Loucy (cell line): ENCODE measurements at regions not wholly inside any gene's neighbourhood (a gene's known extent, or its start where the extent isn't known, plus 50 kb on each side); places are given as distances from the start of the nearest gene placed in this dataset.

Experiments
- H2AFZ ChIP-seq: fragments of 200-600 bp; sonication (generic); 2 replicates; pipeline ENCODE4 v1.6.0; 2016; ENCODE audit warnings: antibody characterized with exemption, mild to moderate bottlenecking, low read length, moderate library complexity
- H3F3A ChIP-seq: fragments of 200-600 bp; 2 replicates; pipeline ENCODE4 v1.6.0; 2016; ENCODE audit warnings: antibody characterized with exemption, low read depth, mild to moderate bottlenecking
- H3K27me3 ChIP-seq: fragments of 200-600 bp; sonication (generic); 2 replicates; pipeline ENCODE4 v1.6.1; 2014; ENCODE audit warnings: low read length, mild to moderate bottlenecking; ENCODE audit not compliant: insufficient read depth, poor library complexity, severe bottlenecking
- H3K36me3 ChIP-seq: fragments of 200-600 bp; sonication (generic); 2 replicates; pipeline ENCODE4 v1.6.1; 2016; ENCODE audit warnings: low read length; ENCODE audit not compliant: insufficient read depth
- H3K4me1 ChIP-seq: fragments of 200-600 bp; sonication (generic); 2 replicates; pipeline ENCODE4 v1.5.1; 2014; ENCODE audit warnings: low read length, mild to moderate bottlenecking; ENCODE audit not compliant: insufficient read depth, poor library complexity, severe bottlenecking
- H3K4me2 ChIP-seq: fragments of 200-600 bp; sonication (generic); 2 replicates; pipeline ENCODE4 v1.6.0; 2014; ENCODE audit warnings: antibody characterized with exemption, low read length, low read depth, mild to moderate bottlenecking; ENCODE audit not compliant: poor library complexity, severe bottlenecking
- H3K4me3 ChIP-seq: fragments of 200-600 bp; sonication (generic); 2 replicates; pipeline ENCODE4 v1.5.1; 2014; ENCODE audit warnings: low read length, mild to moderate bottlenecking, mixed read lengths; ENCODE audit not compliant: poor library complexity, severe bottlenecking
- H3K79me2 ChIP-seq: fragments of 200-600 bp; sonication (generic); 2 replicates; pipeline ENCODE4 v1.6.1; 2014; ENCODE audit warnings: low read length; ENCODE audit not compliant: insufficient read depth
- H3K9ac ChIP-seq: fragments of 200-600 bp; sonication (generic); 2 replicates; pipeline ENCODE4 v1.6.0; 2014; ENCODE audit warnings: mild to moderate bottlenecking, low read depth, low read length, moderate library complexity; ENCODE audit not compliant: poor library complexity, severe bottlenecking
- H3K9me2 ChIP-seq: fragments of 200-600 bp; sonication (generic); replicated peaks from 2 replicates; pipeline ENCODE4 v1.6.1; 2016; ENCODE audit warnings: low read depth, low read length, mixed read lengths
- H3K9me3 ChIP-seq: fragments of 200-600 bp; sonication (generic); 2 replicates; pipeline ENCODE4 v1.6.1; 2014; ENCODE audit warnings: mild to moderate bottlenecking, antibody characterized with exemption, low read length, low read depth; ENCODE audit not compliant: insufficient read depth
- H4K20me1 ChIP-seq: fragments of 200-600 bp; sonication (generic); 2 replicates; pipeline ENCODE4 v1.6.0; 2014; ENCODE audit warnings: antibody characterized with exemption, low read length, mild to moderate bottlenecking; ENCODE audit not compliant: insufficient read depth, poor library complexity, severe bottlenecking
- EZH2phosphoT487 ChIP-seq: fragments of 200-600 bp; IDR thresholded peaks from 2 replicates; pipeline ENCODE4 v1.6.1; 2018; ENCODE audit warnings: antibody characterized with exemption, mild to moderate bottlenecking, moderate library complexity, borderline replicate concordance
- TF ChIP-seq, protein P1 (sequence below): fragments of 200-600 bp; sonication (generic); conservative IDR thresholded peaks from 2 replicates; pipeline ENCODE4 v1.5.1; 2014; ENCODE audit warnings: mild to moderate bottlenecking, antibody characterized with exemption, low read length

DNA sequence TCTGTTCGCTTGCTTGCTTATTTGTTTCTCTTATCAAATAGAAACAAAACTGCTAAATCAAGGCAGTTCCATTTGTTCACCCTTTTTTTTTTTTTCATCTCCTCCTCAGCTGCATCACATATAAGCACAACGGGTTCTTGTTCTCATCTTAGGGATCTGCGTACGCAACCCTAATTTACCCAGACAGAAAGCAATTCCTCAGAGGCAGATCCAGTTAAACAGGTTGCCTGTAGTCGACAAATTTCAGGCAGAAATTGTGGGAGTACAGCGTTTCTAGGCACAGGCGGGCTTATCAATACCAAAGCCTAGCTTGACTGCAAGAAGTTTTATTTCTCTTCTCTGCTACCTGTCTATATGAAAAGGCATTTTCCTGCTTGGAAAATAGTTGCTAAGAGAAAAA, 565.4 kb downstream of the NXPH1 start:
- Histone ChIP-seq H3K36me3 (no peaks in the 10 kb centered on the region), H3K4me2 (no peak overlapping the region), H3K27me3 (no peaks in the 10 kb centered on the region), H2AFZ (no peak overlapping the region), H3K4me1 (no peaks in the 10 kb centered on the region), H3F3A (no peaks in the 10 kb centered on the region), H3K9me3 (no peaks in the 10 kb centered on the region), H3K4me3 (no peak overlapping the region), H3K9me2 (no peaks in the 10 kb centered on the region), H3K79me2 (no peaks in the 10 kb centered on the region), H3K9ac (no peak overlapping the region), H4K20me1 (no peaks in the 10 kb centered on the region)
- TF ChIP-seq, protein P1, sequence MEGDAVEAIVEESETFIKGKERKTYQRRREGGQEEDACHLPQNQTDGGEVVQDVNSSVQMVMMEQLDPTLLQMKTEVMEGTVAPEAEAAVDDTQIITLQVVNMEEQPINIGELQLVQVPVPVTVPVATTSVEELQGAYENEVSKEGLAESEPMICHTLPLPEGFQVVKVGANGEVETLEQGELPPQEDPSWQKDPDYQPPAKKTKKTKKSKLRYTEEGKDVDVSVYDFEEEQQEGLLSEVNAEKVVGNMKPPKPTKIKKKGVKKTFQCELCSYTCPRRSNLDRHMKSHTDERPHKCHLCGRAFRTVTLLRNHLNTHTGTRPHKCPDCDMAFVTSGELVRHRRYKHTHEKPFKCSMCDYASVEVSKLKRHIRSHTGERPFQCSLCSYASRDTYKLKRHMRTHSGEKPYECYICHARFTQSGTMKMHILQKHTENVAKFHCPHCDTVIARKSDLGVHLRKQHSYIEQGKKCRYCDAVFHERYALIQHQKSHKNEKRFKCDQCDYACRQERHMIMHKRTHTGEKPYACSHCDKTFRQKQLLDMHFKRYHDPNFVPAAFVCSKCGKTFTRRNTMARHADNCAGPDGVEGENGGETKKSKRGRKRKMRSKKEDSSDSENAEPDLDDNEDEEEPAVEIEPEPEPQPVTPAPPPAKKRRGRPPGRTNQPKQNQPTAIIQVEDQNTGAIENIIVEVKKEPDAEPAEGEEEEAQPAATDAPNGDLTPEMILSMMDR, result no peak
- TF ChIP-seq EZH2phosphoT487, result no peak

DNA sequence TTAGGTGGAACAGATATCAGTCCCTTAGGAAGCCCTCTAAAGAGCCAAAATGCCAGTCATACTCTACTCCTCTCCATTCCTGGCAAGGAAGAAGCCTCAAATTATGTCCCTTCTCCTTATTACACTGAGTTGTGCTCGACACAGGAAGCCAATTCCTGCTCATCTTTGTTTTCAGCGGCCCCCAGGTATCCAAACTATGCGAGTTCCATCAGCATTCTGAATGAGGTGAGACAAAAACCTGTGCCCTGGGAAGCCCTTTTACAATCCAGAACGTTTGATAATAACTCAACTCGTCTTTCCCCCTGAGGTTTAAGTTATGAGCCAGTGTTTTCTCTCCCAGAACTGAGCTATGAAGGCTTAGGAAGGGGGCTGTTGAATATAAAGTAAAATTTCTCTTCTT, 580.5 kb downstream of the NXPH1 start:
- Histone ChIP-seq H3K4me3 (no peak overlapping the region), H3K27me3 (no peaks in the 10 kb centered on the region), H3K9me3 (no peaks in the 10 kb centered on the region), H3K9me2 (no peaks in the 10 kb centered on the region), H3K4me1 (no peaks in the 10 kb centered on the region), H3K9ac (no peak overlapping the region), H3K79me2 (no peaks in the 10 kb centered on the region), H3K4me2 (no peak overlapping the region), H2AFZ (no peak overlapping the region), H4K20me1 (no peaks in the 10 kb centered on the region), H3F3A (no peaks in the 10 kb centered on the region), H3K36me3 (no peaks in the 10 kb centered on the region)
- TF ChIP-seq, protein P1, result no peak
- TF ChIP-seq EZH2phosphoT487, result no peak

DNA sequence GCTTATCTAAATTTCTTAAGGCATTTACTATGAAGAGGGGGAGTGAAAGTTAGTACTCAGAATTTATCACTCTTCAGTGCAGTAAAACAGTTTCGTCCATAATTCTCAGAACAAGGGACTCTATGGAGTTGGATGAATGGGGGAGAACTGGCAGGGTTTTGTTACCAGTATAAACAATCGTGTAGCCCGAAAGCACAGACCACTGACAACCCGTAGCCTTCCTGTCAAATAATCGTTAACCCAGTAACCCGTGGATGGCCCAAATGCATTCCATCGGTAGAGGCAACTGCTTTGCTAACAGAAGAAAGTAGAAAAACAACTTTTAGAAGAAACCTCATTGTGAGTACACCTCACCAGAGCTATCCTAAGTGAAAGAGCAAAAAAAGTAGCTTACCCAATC, 583.9 kb downstream of the NXPH1 start:
- H3K79me2 ChIP-seq, result no peaks in the 10 kb centered on the region
- H3K4me1 ChIP-seq, result no peaks in the 10 kb centered on the region
- H3K9ac ChIP-seq, result no peak overlapping the region
- H3K4me2 ChIP-seq, result no peak overlapping the region
- TF ChIP-seq EZH2phosphoT487, result no peak
- TF ChIP-seq, protein P1, result no peak
- no peak overlapping the region for H3K4me3 ChIP-seq
- H3K9me2 ChIP-seq, result no peaks in the 10 kb centered on the region
- no peak overlapping the region for H2AFZ ChIP-seq
- no peaks in the 10 kb centered on the region for H3F3A ChIP-seq
- H3K9me3 ChIP-seq, result no peaks in the 10 kb centered on the region
- H4K20me1 ChIP-seq, result no peaks in the 10 kb centered on the region
- H3K27me3 ChIP-seq, result no peaks in the 10 kb centered on the region
- H3K36me3 ChIP-seq, result no peaks in the 10 kb centered on the region
